Fibroblast of mammary gland (primary cell): ENCODE measurements at regions not wholly inside any gene's neighbourhood (a gene's known extent, or its start where the extent isn't known, plus 50 kb on each side); places are given as distances from the start of the nearest gene placed in this dataset.
A peak's percentile ranks its signal among the peaks of the same experiment; 100 is the strongest.

Experiments used
- DNase-seq: peaks from one replicate; pipeline ENCODE4 v3.0.0-alpha.2; 2010; ENCODE audit warnings: low read depth
- H3K4me3 ChIP-seq: 2 replicates; pipeline ENCODE4 v1.5.1; 2011; ENCODE audit warnings: low read depth, mild to moderate bottlenecking, low read length, moderate library complexity; ENCODE audit not compliant: control insufficient read depth
- TF ChIP-seq, protein P1 (sequence below): conservative IDR thresholded peaks from 2 replicates; pipeline ENCODE4 v1.5.1; 2011; ENCODE audit warnings: low read depth, low read length, inconsistent platforms; ENCODE audit not compliant: control insufficient read depth, insufficient read depth

DNA sequence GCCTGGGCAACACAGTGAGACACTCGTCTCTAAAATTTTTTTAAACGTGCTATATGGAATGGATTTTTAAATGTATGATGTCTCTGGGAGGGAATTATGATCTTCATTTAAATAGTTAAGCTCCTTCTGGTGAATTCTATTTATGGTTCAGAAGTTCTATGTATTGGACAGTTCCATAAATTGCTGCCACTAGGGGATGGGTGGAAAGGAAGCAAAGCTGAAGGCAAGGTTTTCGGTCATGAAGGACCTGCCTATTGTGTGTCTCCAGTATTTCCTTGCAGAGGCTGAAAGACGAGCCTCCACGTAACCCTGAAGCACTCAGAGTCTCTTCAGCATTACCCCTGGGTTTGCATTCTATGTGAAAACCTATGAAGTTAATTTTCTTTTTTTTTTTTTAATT lies 451.5 kb upstream of the FAT1 start:
- TF ChIP-seq, protein P1, sequence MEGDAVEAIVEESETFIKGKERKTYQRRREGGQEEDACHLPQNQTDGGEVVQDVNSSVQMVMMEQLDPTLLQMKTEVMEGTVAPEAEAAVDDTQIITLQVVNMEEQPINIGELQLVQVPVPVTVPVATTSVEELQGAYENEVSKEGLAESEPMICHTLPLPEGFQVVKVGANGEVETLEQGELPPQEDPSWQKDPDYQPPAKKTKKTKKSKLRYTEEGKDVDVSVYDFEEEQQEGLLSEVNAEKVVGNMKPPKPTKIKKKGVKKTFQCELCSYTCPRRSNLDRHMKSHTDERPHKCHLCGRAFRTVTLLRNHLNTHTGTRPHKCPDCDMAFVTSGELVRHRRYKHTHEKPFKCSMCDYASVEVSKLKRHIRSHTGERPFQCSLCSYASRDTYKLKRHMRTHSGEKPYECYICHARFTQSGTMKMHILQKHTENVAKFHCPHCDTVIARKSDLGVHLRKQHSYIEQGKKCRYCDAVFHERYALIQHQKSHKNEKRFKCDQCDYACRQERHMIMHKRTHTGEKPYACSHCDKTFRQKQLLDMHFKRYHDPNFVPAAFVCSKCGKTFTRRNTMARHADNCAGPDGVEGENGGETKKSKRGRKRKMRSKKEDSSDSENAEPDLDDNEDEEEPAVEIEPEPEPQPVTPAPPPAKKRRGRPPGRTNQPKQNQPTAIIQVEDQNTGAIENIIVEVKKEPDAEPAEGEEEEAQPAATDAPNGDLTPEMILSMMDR, result peak; percentile 8
- no peak overlapping the region for H3K4me3 ChIP-seq
- DNase-seq, result peak; percentile 5

DNA sequence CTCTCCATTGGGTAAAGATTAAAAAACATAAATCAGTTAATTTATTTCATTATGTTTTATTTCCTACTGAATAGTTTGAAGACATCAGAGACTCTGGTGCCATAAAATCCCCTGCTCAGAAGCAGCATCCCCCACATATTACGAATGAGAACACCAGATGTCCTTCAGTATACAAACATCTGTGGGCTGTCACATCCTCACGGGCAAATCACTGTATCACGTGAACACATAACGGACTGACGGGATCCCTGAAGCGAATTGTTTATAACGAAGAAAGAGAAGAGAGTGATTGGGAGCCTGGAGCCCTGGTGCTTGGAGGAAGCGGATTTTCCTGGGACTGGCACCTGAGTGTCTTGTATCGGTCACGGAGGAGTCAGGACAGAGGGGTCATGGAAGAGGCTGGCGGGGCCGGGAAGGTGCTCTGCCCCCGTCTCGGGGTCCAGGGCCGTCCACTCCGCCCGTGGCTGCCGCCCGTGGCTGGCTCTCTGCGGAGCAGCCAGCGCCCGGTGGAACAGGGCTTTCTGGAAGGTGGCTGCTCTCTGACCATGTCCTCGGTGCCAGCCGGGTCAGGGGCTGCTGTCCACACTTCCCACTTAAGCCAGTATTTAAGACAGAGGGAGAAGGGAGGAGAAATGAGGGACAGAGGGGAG lies 452.7 kb upstream of the FAT1 start:
- DNase-seq, result no peak
- H3K4me3 ChIP-seq, result no peak overlapping the region
- TF ChIP-seq, protein P1, result no peak

DNA sequence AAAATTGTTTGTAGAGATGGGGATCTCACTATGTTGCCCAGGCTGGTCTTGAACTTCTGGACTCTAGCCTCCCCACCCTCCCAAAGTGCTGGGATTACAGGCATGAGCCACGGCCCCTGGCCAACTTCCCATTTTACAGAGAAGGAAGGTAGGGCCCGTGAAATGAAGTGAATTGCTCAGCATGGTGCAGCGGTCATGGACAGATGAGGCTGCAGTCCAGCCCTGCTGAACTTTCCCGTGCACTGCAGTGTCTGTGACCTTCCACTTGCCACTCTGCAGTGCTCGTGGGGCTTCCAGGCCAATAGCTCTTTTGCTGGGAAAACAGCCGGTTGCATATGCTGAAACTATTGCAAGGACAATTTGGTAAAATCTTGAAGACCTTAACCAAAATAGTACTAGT lies 454.4 kb upstream of the FAT1 start:
- TF ChIP-seq, protein P1, result no peak
- H3K4me3 ChIP-seq, result no peak overlapping the region

DNA sequence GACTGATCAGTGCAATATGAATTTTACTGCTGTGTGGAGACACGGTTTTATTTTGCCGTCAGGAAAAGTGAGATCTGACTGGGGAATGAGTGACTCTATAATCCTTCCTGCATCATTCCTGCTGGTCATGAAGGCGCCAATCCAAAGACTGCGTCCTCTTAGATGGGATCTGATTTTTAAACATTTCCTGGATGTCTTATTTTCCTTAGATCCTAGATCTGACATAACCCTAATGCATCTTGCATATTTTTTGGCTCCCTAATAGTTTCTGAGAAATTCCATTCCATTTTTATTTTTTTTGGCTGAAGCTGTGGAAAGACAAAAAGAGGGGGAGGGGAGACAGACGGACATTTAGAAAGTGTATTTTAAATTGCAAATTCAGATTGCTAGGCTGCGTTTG lies 454.9 kb upstream of the FAT1 start:
- no peak for DNase-seq
- TF ChIP-seq, protein P1, result no peak
- H3K4me3 ChIP-seq, result no peak overlapping the region

More for the DNA sequence above, 454.4 kb upstream of the FAT1 start:
- no peak for DNase-seq

DNA sequence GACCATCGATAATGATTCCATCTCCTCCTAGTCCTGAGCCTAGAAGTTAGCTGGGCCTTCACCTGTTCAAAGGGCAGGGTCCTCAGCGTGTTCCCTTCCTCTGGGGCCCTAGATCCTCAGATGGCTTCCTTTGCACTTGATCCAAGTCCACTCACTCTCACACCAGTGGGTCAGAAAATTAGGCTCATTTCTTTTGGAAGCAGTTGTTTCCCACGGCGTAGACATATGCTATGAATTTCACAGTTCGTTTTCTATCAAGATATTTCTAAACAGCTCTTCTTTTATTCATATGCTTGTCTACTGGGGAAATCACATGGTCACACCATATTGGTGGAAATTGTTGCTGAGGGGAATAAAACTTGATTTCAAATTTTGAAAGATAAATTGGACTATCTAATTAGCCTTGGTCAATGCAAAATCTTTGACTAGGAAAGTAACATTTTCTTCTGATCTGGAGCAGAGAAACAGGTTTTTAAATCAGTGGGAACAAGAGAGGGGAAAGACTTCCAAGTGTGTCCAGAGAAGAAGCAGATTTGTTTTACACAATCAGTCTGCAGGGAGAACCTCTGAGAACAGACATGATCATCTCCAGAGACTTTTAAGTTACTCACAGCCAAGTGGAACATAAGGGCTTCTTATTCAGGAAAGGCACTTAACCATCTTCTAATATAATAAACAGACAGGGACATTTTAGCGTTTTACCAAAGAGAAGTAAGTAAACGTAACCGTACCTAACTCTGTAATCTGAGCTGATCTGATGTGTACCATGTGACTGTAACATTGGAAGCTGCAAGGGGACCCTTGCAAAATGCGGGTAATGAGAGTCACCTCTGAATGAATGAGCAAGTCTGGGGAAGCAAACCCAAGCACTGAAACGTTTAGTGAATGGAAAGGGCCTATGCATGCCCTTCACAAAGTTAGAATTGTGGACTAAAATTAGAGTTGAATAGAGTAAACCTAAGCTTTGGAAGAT lies 455.7 kb upstream of the FAT1 start:
- H3K4me3 ChIP-seq, result no peak overlapping the region
- peak; percentile 6 for DNase-seq
- TF ChIP-seq, protein P1, result no peak

DNA sequence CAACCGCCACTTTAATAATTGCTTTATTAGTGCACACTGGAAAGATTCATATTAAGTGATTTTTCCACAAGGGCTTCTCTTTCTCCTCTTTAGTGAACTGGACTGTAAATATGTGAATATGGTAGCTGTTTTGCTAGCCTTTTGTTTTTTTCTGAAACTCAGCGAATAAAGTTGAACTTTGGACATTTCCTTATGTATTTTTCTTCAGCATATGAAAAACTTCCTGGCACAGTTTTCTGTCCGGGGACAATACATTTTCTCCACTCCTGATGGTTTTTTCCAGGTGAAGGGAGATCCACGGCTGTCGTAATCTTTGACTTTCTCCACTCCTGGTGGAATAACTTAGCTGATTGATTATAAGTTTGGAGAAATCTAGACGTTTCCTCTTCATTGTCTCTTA lies 457.4 kb upstream of the FAT1 start:
- TF ChIP-seq, protein P1, result no peak
- no peak for DNase-seq
- H3K4me3 ChIP-seq, result no peak overlapping the region
